ENCODE measurements at regions not wholly inside any gene's neighbourhood (a gene's known extent, or its start where the extent isn't known, plus 50 kb on each side); places are given as distances from the start of the nearest gene placed in this dataset.

GRCh38 chr4:176595257-176595656, 197.5 kb downstream of the VEGFC start:
- no peak overlapping the region for H3K4me3 ChIP-seq (ENCODE audit: low read depth, poor library complexity, severe bottlenecking)
- TF ChIP-seq POLR2A (IDR thresholded peaks at IDR 0.05) (no peak), CTCF (IDR thresholded peaks at IDR 0.05) (no peak)
- 41 to 74% methylated on average over 1 of the region's 1 CpG for WGBS, 2 donors
- no peak for DNase-seq (ENCODE audit: low spot score in 2 of 2)
- intact Hi-C loops (cut with DNase I; ENCODE audit: low total_unique reads) = no loop called here

GRCh38 chr4:176601124-176601523, 191.6 kb downstream of the VEGFC start:
- TF ChIP-seq POLR2A (IDR thresholded peaks at IDR 0.05) = no peak
- no peak for TF ChIP-seq CTCF (IDR thresholded peaks at IDR 0.05)
- 86 to 91% methylated on average over 9 of the region's 9 CpGs for WGBS, 2 donors
- no peak overlapping the region for H3K4me3 ChIP-seq (ENCODE audit: low read depth, poor library complexity, severe bottlenecking)
- no peak for DNase-seq (ENCODE audit: low spot score in 2 of 2)
- intact Hi-C loops (cut with DNase I; ENCODE audit: low total_unique reads) = no loop called here

GRCh38 chr4:176607807-176608206, 184.9 kb downstream of the VEGFC start:
- no peak for TF ChIP-seq POLR2A (IDR thresholded peaks at IDR 0.05)
- no peak for TF ChIP-seq CTCF (IDR thresholded peaks at IDR 0.05)
- 91 to 94% methylated on average over 11 of the region's 11 CpGs for WGBS, 2 donors
- intact Hi-C loops (cut with DNase I; ENCODE audit: low total_unique reads) = no loop called here
- no peak for DNase-seq (ENCODE audit: low spot score in 2 of 2)
- H3K4me3 ChIP-seq (ENCODE audit: low read depth, poor library complexity, severe bottlenecking) = no peak overlapping the region

- no peak for DNase-seq (ENCODE audit: low spot score in 2 of 2)
- intact Hi-C loops (cut with DNase I; ENCODE audit: low total_unique reads) = no loop called here
- 90 to 94% methylated on average over 2 of the region's 2 CpGs for WGBS, 2 donors
- TF ChIP-seq POLR2A (IDR thresholded peaks at IDR 0.05) (no peak), CTCF (IDR thresholded peaks at IDR 0.05) (no peak)
- H3K4me3 ChIP-seq (ENCODE audit: low read depth, poor library complexity, severe bottlenecking) = no peak overlapping the region
Measured at GRCh38 chr4:176608346-176608745, 184.4 kb downstream of the VEGFC start.

GRCh38 chr4:176610594-176610993, 182.1 kb downstream of the VEGFC start:
- no peak for DNase-seq (ENCODE audit: low spot score in 2 of 2)
- WGBS, 2 donors = 70 to 81% methylated on average over 2 of the region's 2 CpGs
- H3K4me3 ChIP-seq (ENCODE audit: low read depth, poor library complexity, severe bottlenecking) = no peak overlapping the region
- TF ChIP-seq POLR2A (IDR thresholded peaks at IDR 0.05) (no peak), CTCF (IDR thresholded peaks at IDR 0.05) (no peak)
- intact Hi-C loops (cut with DNase I; ENCODE audit: low total_unique reads) = no loop called here

GRCh38 chr4:176611381-176611780, 181.3 kb downstream of the VEGFC start:
- intact Hi-C loops (cut with DNase I; ENCODE audit: low total_unique reads) = no loop called here

More at GRCh38 chr4:176611381-176611780, 181.3 kb downstream of the VEGFC start:
- DNase-seq (ENCODE audit: low spot score in 2 of 2) = no peak
- WGBS, 2 donors = 16 to 18% methylated on average over 1 of the region's 1 CpG
- H3K4me3 ChIP-seq (ENCODE audit: low read depth, poor library complexity, severe bottlenecking) = no peak overlapping the region
- TF ChIP-seq CTCF (IDR thresholded peaks at IDR 0.05) (no peak), POLR2A (IDR thresholded peaks at IDR 0.05) (no peak)
